ENCODE measurements at regions not wholly inside any gene's neighbourhood (a gene's known extent, or its start where the extent isn't known, plus 50 kb on each side); places are given as distances from the start of the nearest gene placed in this dataset.

GRCh38 chr16:17691106-17691898, 220.5 kb upstream of the XYLT1 start:
- TF ChIP-seq TEAD4 (CRISPR knock-in tag; IDR thresholded peaks at IDR 0.05) (no peak), CTCF (IDR thresholded peaks at IDR 0.05) (no peak), SP1 (CRISPR knock-in tag; conservative IDR thresholded peaks at IDR 0.05) (no peak), ATF3 (CRISPR knock-in tag; conservative IDR thresholded peaks at IDR 0.05) (no peak)
- TF ChIP-seq, protein P1, sequence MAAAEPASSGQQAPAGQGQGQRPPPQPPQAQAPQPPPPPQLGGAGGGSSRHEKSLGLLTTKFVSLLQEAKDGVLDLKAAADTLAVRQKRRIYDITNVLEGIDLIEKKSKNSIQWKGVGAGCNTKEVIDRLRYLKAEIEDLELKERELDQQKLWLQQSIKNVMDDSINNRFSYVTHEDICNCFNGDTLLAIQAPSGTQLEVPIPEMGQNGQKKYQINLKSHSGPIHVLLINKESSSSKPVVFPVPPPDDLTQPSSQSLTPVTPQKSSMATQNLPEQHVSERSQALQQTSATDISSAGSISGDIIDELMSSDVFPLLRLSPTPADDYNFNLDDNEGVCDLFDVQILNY (CRISPR knock-in tag; IDR thresholded peaks at IDR 0.05) = no peak

All from WTC11 (cell line).